ENCODE measurements at regions not wholly inside any gene's neighbourhood (a gene's known extent, or its start where the extent isn't known, plus 50 kb on each side); places are given as distances from the start of the nearest gene placed in this dataset.

- Histone ChIP-seq H3K4me3 (ENCODE audit: insufficient read depth, low read depth, low read length) (no peak overlapping the region), H2AK9ac (replicated peaks; ENCODE audit: low read depth, low read length, poor library complexity) (no peak overlapping the region)
Measured at GRCh38 chr1:68320349-68320748, 88.0 kb upstream of the WLS start.

More at GRCh38 chr1:68320349-68320748, 88.0 kb upstream of the WLS start:
- Histone ChIP-seq H2AK5ac (ENCODE audit: low read depth, low read length) (0 out of 2 replicates have a peak overlapping the region, but pooled peaks have one; percentile 13), H3K56ac (ENCODE audit: extremely low read depth, insufficient read depth, low read length) (no peak overlapping the region), H2BK15ac (ENCODE audit: low read depth, low read length) (no peak overlapping the region), H3K4me2 (ENCODE audit: low read depth, low read length) (no peak overlapping the region), H2AFZ (replicated peaks; ENCODE audit: low read length, poor library complexity) (no peak overlapping the region), H3K27me3 (ENCODE audit: control insufficient read depth, insufficient read depth, low read length) (no peaks in the 10 kb centered on the region), H3K36me3 (ENCODE audit: control insufficient read depth, insufficient read depth, low read length) (no peaks in the 10 kb centered on the region), H3K9ac (ENCODE audit: low read depth, low read length) (no peak overlapping the region), H3K4ac (ENCODE audit: low read depth, low read length) (no peak overlapping the region; the same call in 1 of the 2 replicates), H3K9me3 (ENCODE audit: control insufficient read depth, insufficient read depth, low read length) (no peaks in the 10 kb centered on the region), H3K23ac (ENCODE audit: low read depth, low read length) (no peak overlapping the region), H3K79me1 (ENCODE audit: low read depth in 1 of 2, low read length in 2 of 2) (no peaks in the 10 kb centered on the region), H2BK20ac (ENCODE audit: low read depth, low read length) (no peak overlapping the region), H2BK5ac (ENCODE audit: low read depth, low read length, poor library complexity, severe bottlenecking) (no peak overlapping the region), H3K27ac (ENCODE audit: insufficient read depth, low read length) (no peak overlapping the region), H4K5ac (ENCODE audit: low read depth, low read length) (no peak overlapping the region), H3K18ac (ENCODE audit: low read depth, low read length) (no peak overlapping the region), H3K14ac (replicated peaks; ENCODE audit: low read depth, low read length) (no peak overlapping the region), H3K9me1 (ENCODE audit: insufficient read depth, low read length) (no peaks in the 10 kb centered on the region), H4K8ac (ENCODE audit: low read depth in 2 of 2, low read length in 2 of 2) (no peak overlapping the region), H3K4me1 (ENCODE audit: control insufficient read depth, insufficient read depth, low read length) (peaks cover 19% of the 10 kb centered on the region), H2BK120ac (ENCODE audit: low read depth, low read length) (peak overlapping the region; percentile 20; the same call in 1 of the 2 replicates), H4K91ac (ENCODE audit: insufficient read depth, low read depth, low read length) (no peak overlapping the region), H4K20me1 (ENCODE audit: insufficient read depth, low read length) (no peaks in the 10 kb centered on the region)
- ChIA-PET POLR2A (ENCODE audit: unreplicated experiment) (no interaction called here), CTCF (interaction anchor here (0.6 to 1.3 kb wide), 6 partner anchors 9 to 1559 kb away, joined by 3 to 5 read pairs (median 4); no protein-coding TSS in a partner anchor)
- no TSS peak for BruUV-seq (replicated peaks)
- DNase-seq (no peak), ATAC-seq (ENCODE audit: low read depth) (no peak)
- intact Hi-C loops (cut with micrococcal nuclease) (no loop called here), in situ Hi-C loops (cut with MboI; ENCODE audit: low sequenced_read_pairs) (no loop called here), dilution Hi-C loops (cut with HindIII; ENCODE audit: low sequenced_read_pairs, unreplicated experiment) (no loop called here)
- 20% methylated on average over 1 of the region's 4 CpGs; no CpG with 5 or more reads in 1 of the 2 experiments for WGBS, 2 experiments (ENCODE audit: extremely low coverage in 2 of 2, insufficient read length in 1 of 2)
- TF ChIP-seq CHD1 (IDR thresholded peaks at IDR 0.05; ENCODE audit: low read depth, low read length) (no peak), MAZ (IDR thresholded peaks at IDR 0.05; ENCODE audit: borderline replicate concordance, low read depth, low read length) (no peak), NFE2L2 (IDR thresholded peaks at IDR 0.05; ENCODE audit: low read depth, low read length) (no peak), SMC3 (IDR thresholded peaks at IDR 0.05; ENCODE audit: low read depth, low read length) (no peak), POLR2A (IDR thresholded peaks at IDR 0.05; ENCODE audit: low read depth, low read length) (no peak), MXI1 (IDR thresholded peaks at IDR 0.05; ENCODE audit: borderline replicate concordance, low read depth, low read length) (no peak), MAFK (IDR thresholded peaks at IDR 0.05; ENCODE audit: low read depth, low read length) (no peak), BHLHE40 (IDR thresholded peaks at IDR 0.05; ENCODE audit: low read depth, low read length) (no peak), RFX5 (IDR thresholded peaks at IDR 0.05; ENCODE audit: low read depth, low read length) (no peak), CEBPB (IDR thresholded peaks at IDR 0.05; ENCODE audit: low read depth, low read length) (no peak), RCOR1 (IDR thresholded peaks at IDR 0.05; ENCODE audit: insufficient replicate concordance, low read length) (no peak), RAD21 (IDR thresholded peaks at IDR 0.05; ENCODE audit: low read length) (no peak), FOS (IDR thresholded peaks at IDR 0.05; ENCODE audit: low read depth, low read length) (no peak)
- TF ChIP-seq, protein P1, sequence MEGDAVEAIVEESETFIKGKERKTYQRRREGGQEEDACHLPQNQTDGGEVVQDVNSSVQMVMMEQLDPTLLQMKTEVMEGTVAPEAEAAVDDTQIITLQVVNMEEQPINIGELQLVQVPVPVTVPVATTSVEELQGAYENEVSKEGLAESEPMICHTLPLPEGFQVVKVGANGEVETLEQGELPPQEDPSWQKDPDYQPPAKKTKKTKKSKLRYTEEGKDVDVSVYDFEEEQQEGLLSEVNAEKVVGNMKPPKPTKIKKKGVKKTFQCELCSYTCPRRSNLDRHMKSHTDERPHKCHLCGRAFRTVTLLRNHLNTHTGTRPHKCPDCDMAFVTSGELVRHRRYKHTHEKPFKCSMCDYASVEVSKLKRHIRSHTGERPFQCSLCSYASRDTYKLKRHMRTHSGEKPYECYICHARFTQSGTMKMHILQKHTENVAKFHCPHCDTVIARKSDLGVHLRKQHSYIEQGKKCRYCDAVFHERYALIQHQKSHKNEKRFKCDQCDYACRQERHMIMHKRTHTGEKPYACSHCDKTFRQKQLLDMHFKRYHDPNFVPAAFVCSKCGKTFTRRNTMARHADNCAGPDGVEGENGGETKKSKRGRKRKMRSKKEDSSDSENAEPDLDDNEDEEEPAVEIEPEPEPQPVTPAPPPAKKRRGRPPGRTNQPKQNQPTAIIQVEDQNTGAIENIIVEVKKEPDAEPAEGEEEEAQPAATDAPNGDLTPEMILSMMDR (conservative IDR thresholded peaks at IDR 0.05; ENCODE audit: low read depth, low read length), result no peak
- TF ChIP-seq, protein P2, sequence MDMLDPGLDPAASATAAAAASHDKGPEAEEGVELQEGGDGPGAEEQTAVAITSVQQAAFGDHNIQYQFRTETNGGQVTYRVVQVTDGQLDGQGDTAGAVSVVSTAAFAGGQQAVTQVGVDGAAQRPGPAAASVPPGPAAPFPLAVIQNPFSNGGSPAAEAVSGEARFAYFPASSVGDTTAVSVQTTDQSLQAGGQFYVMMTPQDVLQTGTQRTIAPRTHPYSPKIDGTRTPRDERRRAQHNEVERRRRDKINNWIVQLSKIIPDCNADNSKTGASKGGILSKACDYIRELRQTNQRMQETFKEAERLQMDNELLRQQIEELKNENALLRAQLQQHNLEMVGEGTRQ (IDR thresholded peaks at IDR 0.05; ENCODE audit: low read depth, low read length), result no peak
- TF ChIP-seq, protein P3, sequence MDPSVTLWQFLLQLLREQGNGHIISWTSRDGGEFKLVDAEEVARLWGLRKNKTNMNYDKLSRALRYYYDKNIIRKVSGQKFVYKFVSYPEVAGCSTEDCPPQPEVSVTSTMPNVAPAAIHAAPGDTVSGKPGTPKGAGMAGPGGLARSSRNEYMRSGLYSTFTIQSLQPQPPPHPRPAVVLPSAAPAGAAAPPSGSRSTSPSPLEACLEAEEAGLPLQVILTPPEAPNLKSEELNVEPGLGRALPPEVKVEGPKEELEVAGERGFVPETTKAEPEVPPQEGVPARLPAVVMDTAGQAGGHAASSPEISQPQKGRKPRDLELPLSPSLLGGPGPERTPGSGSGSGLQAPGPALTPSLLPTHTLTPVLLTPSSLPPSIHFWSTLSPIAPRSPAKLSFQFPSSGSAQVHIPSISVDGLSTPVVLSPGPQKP (IDR thresholded peaks at IDR 0.05; ENCODE audit: borderline replicate concordance, low read depth, low read length), result no peak

Data from IMR-90 (cell line).